Ishikawa (cell line): ENCODE measurements at regions not wholly inside any gene's neighbourhood (a gene's known extent, or its start where the extent isn't known, plus 50 kb on each side); places are given as distances from the start of the nearest gene placed in this dataset.

ENCODE experiments used
- CREB1 ChIP-seq: IDR thresholded peaks from 2 replicates; pipeline ENCODE4 v1.6.1; 2012; ENCODE audit warnings: low read depth
- EGR1 ChIP-seq: IDR thresholded peaks from 2 replicates; pipeline ENCODE4 v1.6.1; 2012
- MAX ChIP-seq: IDR thresholded peaks from 2 replicates; pipeline ENCODE4 v1.6.1; 2012
- RAD21 ChIP-seq: IDR thresholded peaks from 2 replicates; pipeline ENCODE4 v1.6.1; 2012; ENCODE audit warnings: low read depth
- REST ChIP-seq: IDR thresholded peaks from 2 replicates; pipeline ENCODE4 v1.6.1; 2012; ENCODE audit warnings: low read depth, mild to moderate bottlenecking
- TAF1 ChIP-seq: IDR thresholded peaks from 2 replicates; pipeline ENCODE4 v1.6.1; 2012; ENCODE audit warnings: low read depth, mild to moderate bottlenecking
- TEAD4 ChIP-seq: IDR thresholded peaks from 2 replicates; pipeline ENCODE4 v1.6.1; 2012
- TF ChIP-seq, protein P1 (sequence below): IDR thresholded peaks from 2 replicates; pipeline ENCODE4 v1.6.1; 2012

DNA sequence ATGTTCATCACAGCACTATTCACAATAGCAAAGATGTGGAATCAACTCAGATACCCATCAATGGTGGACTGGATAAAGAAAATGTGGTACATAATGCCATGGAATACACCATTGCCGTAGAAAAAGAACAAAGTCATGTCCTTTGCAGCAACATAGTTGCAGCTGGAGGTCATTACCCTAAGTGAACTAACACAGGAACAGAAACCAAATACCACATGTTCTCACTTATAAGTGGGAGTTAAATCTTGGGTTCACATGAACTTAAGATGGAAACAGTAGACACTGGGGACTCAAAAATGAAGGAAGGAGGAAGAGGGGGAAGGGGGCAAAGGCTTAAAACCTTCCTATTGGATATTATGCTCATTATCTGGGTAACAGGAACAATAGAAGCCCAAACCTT, 228.1 kb upstream of the RAB6C start:
- TF ChIP-seq, protein P1, sequence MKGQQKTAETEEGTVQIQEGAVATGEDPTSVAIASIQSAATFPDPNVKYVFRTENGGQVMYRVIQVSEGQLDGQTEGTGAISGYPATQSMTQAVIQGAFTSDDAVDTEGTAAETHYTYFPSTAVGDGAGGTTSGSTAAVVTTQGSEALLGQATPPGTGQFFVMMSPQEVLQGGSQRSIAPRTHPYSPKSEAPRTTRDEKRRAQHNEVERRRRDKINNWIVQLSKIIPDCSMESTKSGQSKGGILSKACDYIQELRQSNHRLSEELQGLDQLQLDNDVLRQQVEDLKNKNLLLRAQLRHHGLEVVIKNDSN, result no peak
- no peak for TF ChIP-seq TAF1
- no peak for TF ChIP-seq RAD21
- TF ChIP-seq MAX, result no peak
- TF ChIP-seq EGR1, result no peak
- TF ChIP-seq TEAD4, result no peak
- TF ChIP-seq CREB1, result no peak
- TF ChIP-seq REST, result no peak
